GM10248 (cell line): ENCODE measurements at regions not wholly inside any gene's neighbourhood (a gene's known extent, or its start where the extent isn't known, plus 50 kb on each side); places are given as distances from the start of the nearest gene placed in this dataset.

Source experiments
- CTCF ChIA-PET: fragments of 300-600 bp; sonication (Branson Sonifier 250); formaldehyde crosslinking; extraction: SDS; loops from one replicate; lab custom pipeline; 2021; ENCODE audit warnings: antibody characterized with exemption; lab: Yijun Ruan, JAX
- POLR2A ChIA-PET: fragments of 350-650 bp; sonication (Branson Sonifier 250); formaldehyde crosslinking; extraction: SDS; loops from one replicate; lab custom pipeline; 2020; ENCODE audit warnings: antibody characterized with exemption; lab: Yijun Ruan, JAX
- DNase-seq: peaks from one replicate; pipeline ENCODE4 v3.0.0; 2012; ENCODE audit errors: extremely low spot score
- CTCF ChIP-seq: IDR thresholded peaks from 2 replicates; pipeline ENCODE4 v1.5.1; 2012; ENCODE audit warnings: mild to moderate bottlenecking, low read depth; ENCODE audit errors: extremely low read depth, missing control alignments, control extremely low read depth

DNA sequence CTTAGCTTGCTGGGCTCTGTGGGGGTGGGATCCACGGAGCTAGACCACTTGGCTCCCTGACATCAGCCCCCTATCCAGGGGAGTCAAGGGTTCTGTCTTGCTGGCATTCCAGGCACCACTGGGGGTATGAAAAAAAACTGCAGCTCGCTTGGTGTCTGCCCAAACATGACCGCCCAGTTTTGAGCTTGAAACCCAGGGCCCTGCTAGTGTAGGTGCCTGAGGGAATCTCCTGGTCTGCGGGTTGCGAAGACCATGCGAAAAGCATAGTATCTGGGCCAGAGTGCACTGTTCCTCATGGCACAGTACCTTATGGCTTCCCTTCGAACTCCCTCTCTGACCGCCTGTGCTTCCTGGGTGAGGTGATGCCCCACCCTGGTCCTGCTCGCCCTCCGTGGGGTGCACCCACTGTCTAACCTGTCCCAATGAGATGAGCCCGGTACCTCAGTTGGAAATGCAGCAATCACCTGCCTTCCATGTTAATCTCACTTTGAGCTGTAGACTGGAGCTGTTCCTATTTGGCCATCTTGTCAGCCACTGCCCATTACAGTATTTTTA, 120.8 kb upstream of the TNFSF11 start:
- POLR2A ChIA-PET = no interaction called here
- TF ChIP-seq CTCF = no peak
- CTCF ChIA-PET = interaction anchor here (1.5 to 2.4 kb wide), 3 partner anchors 9 to 24 kb away, joined by 5 to 8 read pairs (median 7); no protein-coding TSS in a partner anchor
- DNase-seq = no peak

DNA sequence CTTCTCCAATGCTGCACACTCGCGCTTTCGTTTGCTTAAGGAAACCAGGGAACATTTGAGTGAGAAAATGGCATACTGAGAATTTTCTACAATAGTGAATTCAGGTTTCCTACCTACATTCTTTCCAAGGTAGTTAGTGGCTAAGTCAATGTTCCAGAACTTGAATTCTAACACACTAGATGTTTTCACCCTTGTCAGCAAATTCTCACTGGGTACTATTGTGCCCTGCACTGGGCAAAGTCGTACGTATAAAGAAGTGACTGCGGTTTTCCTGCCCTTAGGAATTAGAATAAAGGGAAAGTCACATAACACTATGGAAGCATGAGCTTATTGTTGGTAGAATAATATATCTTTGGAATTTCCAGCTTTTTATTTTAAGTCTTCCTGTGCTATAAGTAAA, 119.2 kb upstream of the TNFSF11 start:
- CTCF ChIA-PET = interaction anchor here (1.5 to 1.9 kb wide), 2 partner anchors 10 to 16 kb away, joined by 3 to 9 read pairs; no protein-coding TSS in a partner anchor
- POLR2A ChIA-PET = no interaction called here
- TF ChIP-seq CTCF = no peak
- DNase-seq = no peak

DNA sequence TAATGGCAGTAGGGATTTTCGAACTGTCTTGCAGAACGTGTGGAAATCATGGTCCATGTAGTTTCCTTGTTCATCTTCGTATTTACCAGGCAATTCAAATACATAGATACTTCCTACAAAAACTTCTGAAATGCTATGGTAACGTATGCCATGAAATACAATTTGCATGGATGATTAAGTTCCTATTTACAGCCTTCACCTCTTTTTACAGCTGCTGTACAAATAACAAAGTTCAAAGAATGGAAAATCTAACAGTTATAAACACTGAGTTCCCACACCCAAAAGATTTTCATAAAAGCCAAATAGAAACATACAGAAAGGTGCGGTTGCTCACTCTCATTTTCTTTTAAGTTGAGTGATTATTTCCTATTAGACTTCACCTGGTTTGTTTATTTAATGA, 115.8 kb upstream of the TNFSF11 start:
- TF ChIP-seq CTCF = no peak
- POLR2A ChIA-PET = no interaction called here
- CTCF ChIA-PET = no interaction called here
- DNase-seq = no peak

- no peak for TF ChIP-seq CTCF
- POLR2A ChIA-PET = no interaction called here
- CTCF ChIA-PET = interaction anchor here (1.4 to 2.1 kb wide), 3 partner anchors 12 to 41 kb away, joined by 3 to 10 read pairs (median 8); no protein-coding TSS in a partner anchor
- no peak for DNase-seq
Measured at GRCh38 chr13:42466123-42466522, 107.8 kb upstream of the TNFSF11 start.

GRCh38 chr13:42466609-42467008, 107.3 kb upstream of the TNFSF11 start:
- CTCF ChIA-PET = interaction anchor here (1.4 to 2.1 kb wide), 3 partner anchors 11 to 40 kb away, joined by 3 to 10 read pairs (median 8); no protein-coding TSS in a partner anchor
- POLR2A ChIA-PET = no interaction called here
- DNase-seq = no peak
- no peak for TF ChIP-seq CTCF

DNA sequence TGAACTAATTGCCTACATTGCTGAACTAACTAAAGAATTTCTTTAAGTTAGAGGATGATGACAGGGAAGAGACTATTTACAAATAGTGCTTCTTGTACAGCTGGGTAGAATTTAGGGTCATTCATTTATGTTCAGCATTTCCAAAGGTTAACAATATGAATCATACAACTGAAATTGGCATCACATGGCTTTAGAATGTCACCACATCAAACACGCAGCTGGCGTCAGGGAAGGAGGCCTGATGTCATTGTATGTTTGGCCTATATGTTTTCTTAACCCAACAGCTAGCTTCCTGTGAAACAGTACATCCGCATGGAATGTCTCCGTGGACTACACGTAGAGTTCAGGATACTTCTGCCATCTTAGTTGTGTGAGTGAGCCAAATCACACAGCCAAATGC, 99.0 kb upstream of the TNFSF11 start:
- no peak for TF ChIP-seq CTCF
- ChIA-PET POLR2A (no interaction called here), CTCF (no interaction called here)
- no peak for DNase-seq
